Mesodermal cell (in vitro differentiated cells): ENCODE measurements at regions not wholly inside any gene's neighbourhood (a gene's known extent, or its start where the extent isn't known, plus 50 kb on each side); places are given as distances from the start of the nearest gene placed in this dataset.

Source experiments
- H3K27ac ChIP-seq: 2 replicates; pipeline ENCODE4 v1.7.0; 2013; ENCODE audit warnings: mild to moderate bottlenecking, low read depth, low read length, moderate library complexity; ENCODE audit not compliant: severe bottlenecking
- H3K36me3 ChIP-seq: 2 replicates; pipeline ENCODE4 v1.7.1; 2013; ENCODE audit warnings: mild to moderate bottlenecking, low read length, moderate library complexity; ENCODE audit not compliant: control insufficient read depth, insufficient read depth
- H3K4me1 ChIP-seq: one replicate; pipeline ENCODE4 v1.7.1; 2013; ENCODE audit warnings: mild to moderate bottlenecking, low read length; ENCODE audit not compliant: insufficient read depth, control insufficient read depth, poor library complexity, severe bottlenecking
- H3K4me3 ChIP-seq: 2 replicates; pipeline ENCODE4 v1.7.0; 2013; ENCODE audit warnings: low read length, control low read depth, mild to moderate bottlenecking; ENCODE audit not compliant: insufficient read depth, poor library complexity, severe bottlenecking; ENCODE audit errors: extremely low read depth
- H3K9me3 ChIP-seq: 2 replicates; pipeline ENCODE4 v1.7.1; 2013; ENCODE audit warnings: mild to moderate bottlenecking, low read length, moderate library complexity; ENCODE audit not compliant: control insufficient read depth
- WGBS, 2 experiments: methylation state at CpG; one replicate each; pipeline ENCODE4 v1.1.5; 2013; ENCODE audit warnings: missing lambda C conversion rate in 2 of 2; ENCODE audit not compliant: insufficient coverage in 2 of 2; 5-methylcytosine and 5-hydroxymethylcytosine counted together

DNA sequence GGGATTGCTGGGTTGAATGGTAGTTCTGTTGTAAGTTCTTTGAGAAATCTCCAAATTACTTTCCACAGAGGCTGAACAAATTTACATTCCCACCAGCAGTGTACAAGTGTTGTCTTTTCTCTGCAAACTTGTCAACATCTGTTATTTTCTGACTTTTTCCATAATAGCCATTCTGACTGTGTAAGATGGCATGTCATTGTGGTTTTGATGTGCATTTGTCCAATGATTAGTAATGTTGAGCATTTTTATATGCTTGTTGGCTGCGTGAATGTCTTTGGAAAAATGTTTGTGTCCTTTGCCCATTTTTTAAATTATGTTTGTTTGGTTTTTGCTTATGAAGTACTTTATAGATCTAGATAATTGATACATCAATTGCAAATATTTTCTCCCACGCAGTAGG, 1025.0 kb downstream of the JRKL start:
- H3K9me3 ChIP-seq, result no peaks in the 10 kb centered on the region
- no peak overlapping the region for H3K4me3 ChIP-seq
- WGBS, 2 experiments, result no CpG with 5 or more reads among the region's 2 CpGs
- no peak overlapping the region for H3K27ac ChIP-seq
- no peaks in the 10 kb centered on the region for H3K4me1 ChIP-seq
- no peaks in the 10 kb centered on the region for H3K36me3 ChIP-seq

DNA sequence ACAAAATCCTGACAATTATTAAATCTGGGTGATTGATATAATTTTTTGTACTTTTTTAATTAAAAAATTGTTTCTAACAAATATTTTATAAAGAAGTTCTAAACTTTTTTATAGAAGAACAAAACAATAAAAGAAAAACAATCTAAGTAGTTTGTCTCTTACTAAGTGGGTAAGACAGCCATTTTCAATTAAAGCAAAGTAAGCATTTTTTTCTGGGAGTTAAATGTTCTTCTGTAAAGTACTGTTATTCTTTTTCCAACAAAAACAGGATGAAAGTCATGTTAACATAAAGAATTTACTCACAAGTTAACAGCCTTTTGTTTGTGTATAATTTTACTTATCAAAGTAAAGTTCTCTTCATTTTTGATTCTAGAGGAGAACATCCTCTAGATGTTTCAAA, 1029.9 kb downstream of the JRKL start:
- H3K36me3 ChIP-seq, result no peaks in the 10 kb centered on the region
- no peak overlapping the region for H3K4me3 ChIP-seq
- H3K27ac ChIP-seq, result no peak overlapping the region
- no peaks in the 10 kb centered on the region for H3K4me1 ChIP-seq
- no peaks in the 10 kb centered on the region for H3K9me3 ChIP-seq

DNA sequence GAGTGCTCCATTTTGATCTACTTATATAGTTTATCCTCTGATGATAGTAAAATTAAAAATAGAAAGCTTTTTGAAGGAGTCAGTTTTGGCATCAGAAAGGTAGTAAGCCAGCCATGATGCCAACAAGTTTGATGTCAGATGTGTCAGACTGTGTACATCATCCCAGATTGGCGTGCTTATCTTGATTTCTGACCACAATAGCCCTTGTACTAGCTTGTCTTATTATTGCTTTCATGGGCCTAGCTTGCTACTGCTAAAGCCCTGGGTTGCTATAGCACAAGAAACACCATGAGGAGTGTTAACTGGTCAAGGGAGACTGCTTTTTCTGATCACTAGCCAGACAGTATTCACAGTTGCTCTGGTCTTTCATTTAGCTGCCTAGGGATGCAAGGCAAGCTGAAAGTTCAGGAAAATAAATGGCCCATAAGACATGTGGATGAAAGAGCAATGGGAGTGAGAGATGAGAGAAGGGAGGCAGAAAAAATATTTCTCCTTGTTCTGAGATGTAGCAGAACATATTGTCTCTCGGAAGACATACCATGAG, 1038.5 kb downstream of the JRKL start:
- peaks cover 10% of the 10 kb centered on the region for H3K4me1 ChIP-seq
- no peak overlapping the region for H3K27ac ChIP-seq
- H3K4me3 ChIP-seq, result no peak overlapping the region
- WGBS, 2 experiments, result 80 to 100% methylated on average over 1 of the region's 2 CpGs
- no peaks in the 10 kb centered on the region for H3K36me3 ChIP-seq
- H3K9me3 ChIP-seq, result no peaks in the 10 kb centered on the region

DNA sequence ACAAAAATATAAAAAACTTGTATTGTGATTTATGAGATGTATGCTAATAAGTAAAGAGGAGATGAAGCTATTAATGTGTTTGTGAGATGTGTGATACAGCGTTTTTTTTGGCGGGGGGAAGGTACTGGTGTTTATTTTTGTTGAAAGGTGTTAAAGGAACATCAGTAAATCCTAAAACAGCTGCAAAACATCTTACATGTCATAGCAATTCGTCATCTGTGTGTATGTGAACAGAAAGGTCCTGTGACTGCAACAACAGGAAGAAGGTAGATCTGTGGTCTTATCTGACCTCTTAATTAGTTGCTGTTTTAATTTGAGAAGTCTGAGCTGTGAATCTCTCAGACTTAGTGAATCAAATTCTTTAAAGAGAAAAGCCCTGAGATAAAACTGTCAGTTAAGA, 1041.1 kb downstream of the JRKL start:
- Histone ChIP-seq H3K4me3 (no peak overlapping the region), H3K27ac (no peak overlapping the region), H3K9me3 (no peaks in the 10 kb centered on the region), H3K4me1 (peaks cover 10% of the 10 kb centered on the region), H3K36me3 (no peaks in the 10 kb centered on the region)
- WGBS, 2 experiments, result 86% methylated on average over 1 of the region's 3 CpGs; no CpG with 5 or more reads in 1 of the 2 experiments

DNA sequence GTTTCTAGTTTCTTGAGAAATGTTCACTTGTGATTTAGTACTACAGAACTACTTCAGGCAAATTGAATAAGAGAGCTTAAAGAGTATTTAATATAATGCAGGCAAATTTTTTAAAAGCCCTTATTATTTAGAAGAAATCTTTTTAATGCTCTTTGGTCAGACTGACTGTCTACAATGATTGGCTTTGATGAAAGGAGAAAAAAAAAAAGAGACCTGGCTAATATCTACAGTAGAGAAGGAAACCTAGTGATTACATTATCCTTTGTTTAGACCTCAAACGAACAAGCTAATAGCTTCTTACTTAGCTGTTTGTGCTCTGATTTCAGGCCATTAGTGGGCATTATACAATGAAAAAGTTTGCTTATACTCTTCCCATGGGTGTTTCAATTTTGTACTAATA, 1043.1 kb downstream of the JRKL start:
- H3K27ac ChIP-seq, result no peak overlapping the region
- peaks cover 10% of the 10 kb centered on the region for H3K4me1 ChIP-seq
- H3K36me3 ChIP-seq, result no peaks in the 10 kb centered on the region
- 100% methylated on average over 1 of the region's 1 CpG; no CpG with 5 or more reads in 1 of the 2 experiments for WGBS, 2 experiments
- H3K9me3 ChIP-seq, result no peaks in the 10 kb centered on the region
- no peak overlapping the region for H3K4me3 ChIP-seq

DNA sequence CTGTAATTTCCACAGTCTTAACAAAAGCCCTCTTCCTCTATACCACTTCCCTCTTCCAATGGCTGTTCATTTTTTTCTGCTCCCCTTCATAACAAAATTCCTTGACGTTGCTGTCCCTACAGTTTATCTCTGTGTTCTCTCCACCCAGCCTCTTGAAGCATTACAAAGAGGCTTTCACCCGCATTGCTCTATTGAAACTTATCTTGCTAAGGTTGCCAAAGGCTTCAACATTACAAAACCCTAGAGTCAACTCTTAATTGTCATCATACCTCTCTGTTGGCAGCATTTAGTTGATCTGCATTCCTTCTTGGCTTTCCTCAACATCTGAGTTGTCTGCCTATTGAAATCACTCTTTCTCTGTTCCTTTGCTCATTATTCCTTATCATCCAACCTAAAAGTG, 1055.7 kb downstream of the JRKL start:
- H3K4me1 ChIP-seq, result no peaks in the 10 kb centered on the region
- 50 to 61% methylated on average over 2 of the region's 2 CpGs for WGBS, 2 experiments

DNA sequence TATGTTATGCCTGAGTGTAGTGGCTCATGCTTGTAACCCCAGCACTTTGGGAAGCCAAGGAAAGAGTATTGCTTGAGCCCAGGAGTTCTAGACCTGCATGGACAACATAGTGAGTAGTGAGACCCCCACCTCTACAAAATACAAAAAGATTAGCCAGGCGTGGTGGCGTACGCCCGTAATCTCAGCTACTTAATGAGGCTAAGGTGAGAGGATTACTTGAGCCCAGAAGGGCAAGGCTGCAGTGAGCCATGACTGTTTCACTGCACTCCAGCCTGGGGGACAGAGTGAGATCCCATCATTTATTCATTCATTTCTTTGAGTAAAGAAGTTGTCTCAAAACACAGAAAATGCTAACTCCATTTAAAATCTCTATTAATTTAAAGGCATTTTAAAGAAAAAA, 1061.6 kb downstream of the JRKL start:
- H3K4me1 ChIP-seq, result no peaks in the 10 kb centered on the region
- 94 to 100% methylated on average over 3 to 4 of the region's 4 CpGs for WGBS, 2 experiments
- H3K9me3 ChIP-seq, result no peaks in the 10 kb centered on the region
- H3K27ac ChIP-seq, result no peak overlapping the region
- H3K36me3 ChIP-seq, result no peaks in the 10 kb centered on the region
- no peak overlapping the region for H3K4me3 ChIP-seq

More for the DNA sequence above, 1055.7 kb downstream of the JRKL start:
- H3K4me3 ChIP-seq, result no peak overlapping the region
- H3K27ac ChIP-seq, result no peak overlapping the region
- H3K36me3 ChIP-seq, result no peaks in the 10 kb centered on the region
- H3K9me3 ChIP-seq, result no peaks in the 10 kb centered on the region

DNA sequence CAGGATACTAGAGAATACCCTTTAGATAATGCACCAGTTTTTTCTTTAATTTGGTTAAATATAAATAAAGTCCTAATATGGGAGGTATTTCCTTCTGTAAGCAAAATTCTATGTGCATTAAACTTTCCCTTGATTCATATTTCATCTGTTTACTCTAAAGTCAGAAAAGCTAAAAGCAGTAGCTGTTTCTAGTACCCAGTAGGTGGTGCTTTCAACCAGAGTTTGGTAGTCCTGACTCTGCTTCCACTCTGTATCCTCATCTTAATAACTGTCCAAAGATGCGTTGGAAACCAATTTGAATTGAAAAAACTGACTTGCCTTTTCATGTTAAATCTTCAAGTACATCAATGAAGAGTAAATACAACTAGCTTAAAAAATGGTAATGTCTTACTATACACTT, 1065.2 kb downstream of the JRKL start:
- Histone ChIP-seq H3K9me3 (no peaks in the 10 kb centered on the region), H3K4me1 (no peaks in the 10 kb centered on the region), H3K36me3 (no peaks in the 10 kb centered on the region), H3K27ac (no peak overlapping the region), H3K4me3 (no peak overlapping the region)
- no CpG with 5 or more reads among the region's 1 CpG for WGBS, 2 experiments

DNA sequence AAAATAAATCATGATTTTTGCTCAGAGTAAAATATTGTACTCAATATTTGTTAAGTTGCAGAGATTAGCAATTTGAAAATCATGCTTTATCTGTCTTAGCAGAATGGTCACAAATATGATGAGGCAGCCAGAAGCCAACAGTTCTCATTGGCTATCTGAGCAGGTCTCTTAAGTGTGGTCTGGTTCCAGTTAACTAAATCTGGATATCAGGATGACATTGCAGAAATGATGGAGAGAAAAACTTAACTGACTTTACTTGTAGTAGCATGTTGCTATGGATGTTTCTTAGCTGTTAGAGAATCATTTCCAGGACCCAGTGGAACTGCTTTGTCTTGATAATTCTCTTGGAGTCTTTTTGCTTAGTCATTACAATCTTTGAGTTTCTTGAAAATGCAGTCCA, 1070.3 kb downstream of the JRKL start:
- H3K36me3 ChIP-seq, result no peaks in the 10 kb centered on the region
- H3K27ac ChIP-seq, result no peak overlapping the region
- peaks cover 12% of the 10 kb centered on the region for H3K9me3 ChIP-seq
- H3K4me1 ChIP-seq, result no peaks in the 10 kb centered on the region
- H3K4me3 ChIP-seq, result no peak overlapping the region

DNA sequence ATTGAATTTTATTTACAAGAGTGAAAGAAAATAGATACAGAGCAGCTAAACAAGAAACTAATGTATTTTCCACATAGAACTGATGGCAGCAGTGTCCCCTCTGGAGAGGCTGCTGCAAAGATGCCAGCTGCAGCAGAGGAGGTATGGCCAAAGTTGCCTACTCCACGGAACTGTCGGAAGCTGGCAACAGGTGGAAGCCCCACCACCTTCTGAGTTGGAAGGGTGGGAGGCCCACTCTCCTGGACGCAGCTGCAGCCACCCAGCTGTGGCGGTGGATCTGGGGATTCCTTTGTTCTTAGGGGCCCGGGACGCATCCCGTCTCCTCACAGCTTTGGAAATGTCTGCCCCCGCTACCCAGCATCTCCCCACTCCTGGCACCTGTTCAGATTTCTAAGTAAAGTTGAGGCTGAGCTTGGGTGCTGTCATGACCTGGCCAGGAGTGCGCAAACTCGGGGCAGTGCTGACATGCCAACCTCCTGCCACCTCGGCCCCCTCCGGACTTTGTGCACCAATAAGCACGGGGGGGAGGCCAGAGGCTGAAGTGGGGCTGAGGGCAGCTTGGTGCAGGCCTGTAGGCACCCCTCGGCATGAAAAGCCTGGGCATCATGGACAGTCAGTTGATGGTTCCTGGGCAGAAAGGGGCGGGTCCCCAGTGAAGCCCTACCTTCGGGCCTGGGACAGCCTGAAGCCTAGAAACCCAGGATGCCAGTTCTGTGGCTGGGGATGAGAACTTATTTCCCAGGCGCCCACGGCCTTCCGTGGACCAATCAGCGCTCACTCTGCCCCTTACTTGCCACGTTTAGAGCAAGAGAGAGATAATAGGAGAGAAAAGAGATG, 1071.4 kb downstream of the JRKL start:
- WGBS, 2 experiments, result 92 to 97% methylated on average over 15 to 18 of the region's 21 CpGs
- peaks cover 12% of the 10 kb centered on the region for H3K9me3 ChIP-seq
- no peaks in the 10 kb centered on the region for H3K4me1 ChIP-seq
- no peaks in the 10 kb centered on the region for H3K36me3 ChIP-seq
- H3K4me3 ChIP-seq, result no peak overlapping the region
- H3K27ac ChIP-seq, result no peak overlapping the region

DNA sequence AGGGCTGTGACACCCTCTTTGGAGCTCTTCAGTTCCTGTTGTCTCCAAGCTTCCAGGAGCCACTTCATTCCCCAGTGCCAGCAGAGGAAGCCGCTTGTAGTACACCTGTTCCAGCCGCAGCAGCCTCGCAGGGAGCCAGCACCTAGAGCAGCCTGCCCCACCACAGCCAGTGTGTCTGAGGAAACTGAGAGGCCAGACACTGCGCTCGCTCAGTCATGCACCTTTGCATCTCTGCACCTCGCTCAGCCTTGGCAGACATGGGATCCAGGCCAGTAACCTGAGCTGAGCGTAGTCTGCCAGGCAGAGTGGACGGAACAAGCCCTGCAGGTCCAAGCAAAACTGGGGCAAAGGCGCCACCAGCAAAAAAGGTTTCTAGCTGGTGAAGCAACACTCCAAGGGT, 1072.1 kb downstream of the JRKL start:
- Histone ChIP-seq H3K4me1 (no peaks in the 10 kb centered on the region), H3K27ac (no peak overlapping the region), H3K4me3 (no peak overlapping the region), H3K36me3 (no peaks in the 10 kb centered on the region), H3K9me3 (peaks cover 12% of the 10 kb centered on the region)
- WGBS, 2 experiments, result 92% methylated on average over 6 to 7 of the region's 9 CpGs
